H9 (cell line): ENCODE measurements at regions not wholly inside any gene's neighbourhood (a gene's known extent, or its start where the extent isn't known, plus 50 kb on each side); places are given as distances from the start of the nearest gene placed in this dataset.

Source experiments
- DNase-seq: peaks from one replicate; pipeline ENCODE4 v3.0.0-alpha.2; 2017
- H2AFZ ChIP-seq: one replicate; pipeline ENCODE4 v1.6.1; 2013; ENCODE audit warnings: mild to moderate bottlenecking, low read length, control low read depth, moderate library complexity
- H2AK5ac ChIP-seq: 2 replicates; pipeline ENCODE4 v1.6.1; 2013; ENCODE audit warnings: low read length, control low read depth, mixed read lengths; ENCODE audit not compliant: insufficient read length
- H2BK120ac ChIP-seq: one replicate; pipeline ENCODE4 v1.6.1; 2013; ENCODE audit warnings: low read depth, mild to moderate bottlenecking, low read length, control low read depth, inconsistent platforms; ENCODE audit not compliant: poor library complexity, severe bottlenecking
- H2BK12ac ChIP-seq: 2 replicates; pipeline ENCODE4 v1.6.1; 2013; ENCODE audit warnings: low read length, control low read depth, mixed read lengths, low read depth; ENCODE audit not compliant: insufficient read length
- H2BK15ac ChIP-seq: 2 replicates; pipeline ENCODE4 v1.6.1; 2013; ENCODE audit warnings: low read depth, low read length, control low read depth
- H2BK20ac ChIP-seq: one replicate; pipeline ENCODE4 v1.6.1; 2013; ENCODE audit warnings: low read depth, mild to moderate bottlenecking, low read length, control low read depth, inconsistent platforms; ENCODE audit not compliant: poor library complexity, severe bottlenecking
- H2BK5ac ChIP-seq: 2 replicates; pipeline ENCODE4 v1.6.1; 2013; ENCODE audit warnings: low read length, control low read depth, mixed read lengths; ENCODE audit not compliant: insufficient read length
- H3K14ac ChIP-seq: 2 replicates; pipeline ENCODE4 v1.6.1; 2013; ENCODE audit warnings: low read length, control low read depth; ENCODE audit not compliant: insufficient read depth
- H3K18ac ChIP-seq: 2 replicates; pipeline ENCODE4 v1.6.1; 2013; ENCODE audit warnings: low read depth, mild to moderate bottlenecking, mixed read lengths, low read length, control low read depth; ENCODE audit not compliant: insufficient read length
- H3K23ac ChIP-seq: 2 replicates; pipeline ENCODE4 v1.6.1; 2013; ENCODE audit warnings: low read length, control low read depth, mixed read lengths, low read depth; ENCODE audit not compliant: insufficient read length
- H3K23me2 ChIP-seq: 2 replicates; pipeline ENCODE4 v1.6.1; 2013; ENCODE audit warnings: low read depth, mild to moderate bottlenecking, mixed read lengths, low read length, control low read depth; ENCODE audit not compliant: insufficient read length, poor library complexity, severe bottlenecking
- H3K27ac ChIP-seq: 2 replicates; pipeline ENCODE4 v1.5.1; 2013; ENCODE audit warnings: low read length, control low read depth, mixed read lengths, low read depth; ENCODE audit not compliant: insufficient read length
- H3K27me3 ChIP-seq: 2 replicates; pipeline ENCODE4 v1.6.1; 2013; ENCODE audit warnings: low read length, control low read depth, inconsistent platforms; ENCODE audit not compliant: insufficient read depth
- H3K4ac ChIP-seq: 2 replicates; pipeline ENCODE4 v1.6.1; 2013; ENCODE audit warnings: low read depth, mild to moderate bottlenecking, control low read depth, inconsistent platforms, low read length, moderate library complexity
- H3K4me1 ChIP-seq: 2 replicates; pipeline ENCODE4 v1.6.1; 2013; ENCODE audit warnings: low read length, control low read depth, inconsistent platforms; ENCODE audit not compliant: insufficient read depth
- H3K4me2 ChIP-seq: 2 replicates; pipeline ENCODE4 v1.6.1; 2013; ENCODE audit warnings: low read length, control low read depth, mixed read lengths; ENCODE audit not compliant: insufficient read length, insufficient read depth
- H3K56ac ChIP-seq: 2 replicates; pipeline ENCODE4 v1.6.1; 2013; ENCODE audit warnings: low read depth, mild to moderate bottlenecking, mixed read lengths, low read length, control low read depth; ENCODE audit not compliant: insufficient read length
- H3K79me1 ChIP-seq: 2 replicates; pipeline ENCODE4 v1.6.1; 2013; ENCODE audit warnings: low read depth, mild to moderate bottlenecking, moderate library complexity, low read length, control low read depth, inconsistent platforms; ENCODE audit not compliant: insufficient read depth, poor library complexity, severe bottlenecking
- H3K79me2 ChIP-seq: 2 replicates; pipeline ENCODE4 v1.6.1; 2013; ENCODE audit warnings: low read length, control low read depth, inconsistent platforms; ENCODE audit not compliant: insufficient read depth
- H3K9ac ChIP-seq: 2 replicates; pipeline ENCODE4 v1.6.1; 2013; ENCODE audit warnings: low read length, control low read depth, mixed read lengths; ENCODE audit not compliant: insufficient read length; ENCODE audit errors: extremely low read depth
- H3K9me3 ChIP-seq: one replicate; pipeline ENCODE4 v1.6.1; 2013; ENCODE audit warnings: low read depth, low read length, inconsistent platforms; ENCODE audit not compliant: control insufficient read depth
- H3T11ph ChIP-seq: one replicate; pipeline ENCODE4 v1.6.1; 2013; ENCODE audit warnings: mild to moderate bottlenecking, low read length, control low read depth, inconsistent platforms
- H4K20me1 ChIP-seq: one replicate; pipeline ENCODE4 v1.6.1; 2013; ENCODE audit not compliant: control insufficient read depth, insufficient read length, insufficient read depth
- H4K5ac ChIP-seq: 2 replicates; pipeline ENCODE4 v1.6.1; 2013; ENCODE audit warnings: low read depth, mild to moderate bottlenecking, mixed read lengths, low read length, control low read depth; ENCODE audit not compliant: insufficient read length
- H4K8ac ChIP-seq: replicated peaks from 2 replicates; pipeline ENCODE4 v1.6.1; 2013; ENCODE audit warnings: low read length, control low read depth, mixed read lengths, low read depth; ENCODE audit not compliant: insufficient read length
- H4K91ac ChIP-seq: 2 replicates; pipeline ENCODE4 v1.6.1; 2013; ENCODE audit warnings: low read depth, mild to moderate bottlenecking, moderate library complexity, mixed read lengths, low read length, control low read depth; ENCODE audit not compliant: insufficient read length
- H3K27ac Mint-ChIP-seq, 3 experiments: 2 replicates in 2 of 3; 3 replicates in 1 of 3; pipeline ENCODE4 v1.8.0; 2020 to 2021; ENCODE audit warnings: mixed read lengths in 3 of 3, mild to moderate bottlenecking in 1 of 3, moderate library complexity in 1 of 3
- H3K27me3 Mint-ChIP-seq: 2 replicates; pipeline ENCODE4 v1.8.0; 2021; ENCODE audit warnings: low read depth, mild to moderate bottlenecking, moderate library complexity, mixed read lengths
- H3K36me3 Mint-ChIP-seq, 3 experiments: 2 replicates in 2 of 3; 3 replicates in 1 of 3; pipeline ENCODE4 v1.8.0; 2020 to 2021; ENCODE audit warnings: low read depth in 3 of 3, mixed read lengths in 3 of 3; ENCODE audit not compliant: insufficient read depth in 1 of 3
- H3K4me1 Mint-ChIP-seq, 2 experiments: 2 replicates each; pipeline ENCODE4 v1.8.0; 2020; ENCODE audit warnings: mixed read lengths in 2 of 2
- H3K4me3 Mint-ChIP-seq, 2 experiments: 2 replicates in 1 of 2; 3 replicates in 1 of 2; pipeline ENCODE4 v1.8.0; 2020 to 2021; ENCODE audit warnings: mild to moderate bottlenecking in 2 of 2, mixed read lengths in 2 of 2, moderate library complexity in 1 of 2
- H3K9me3 Mint-ChIP-seq, 2 experiments: 2 replicates in 1 of 2; 3 replicates in 1 of 2; pipeline ENCODE4 v1.8.0; 2020; ENCODE audit warnings: mild to moderate bottlenecking in 2 of 2, mixed read lengths in 2 of 2, moderate library complexity in 1 of 2
- WGBS: extraction: QIAGEN DNeasy Blood & Tissue Kit; methylation state at CpG from one replicate; pipeline ENCODE4 v1.1.7; 2013; ENCODE audit warnings: missing lambda C conversion rate, low lambda C conversion rate, mixed read lengths; ENCODE audit not compliant: insufficient read length; ENCODE audit errors: extremely low coverage; 5-methylcytosine and 5-hydroxymethylcytosine counted together
- TF ChIP-seq, protein P1 (sequence below): fragments of 200-600 bp; sonication (generic); conservative IDR thresholded peaks from 3 replicates; pipeline ENCODE4 v1.8.0; 2021; ENCODE audit warnings: antibody characterized with exemption, mild to moderate bottlenecking

DNA sequence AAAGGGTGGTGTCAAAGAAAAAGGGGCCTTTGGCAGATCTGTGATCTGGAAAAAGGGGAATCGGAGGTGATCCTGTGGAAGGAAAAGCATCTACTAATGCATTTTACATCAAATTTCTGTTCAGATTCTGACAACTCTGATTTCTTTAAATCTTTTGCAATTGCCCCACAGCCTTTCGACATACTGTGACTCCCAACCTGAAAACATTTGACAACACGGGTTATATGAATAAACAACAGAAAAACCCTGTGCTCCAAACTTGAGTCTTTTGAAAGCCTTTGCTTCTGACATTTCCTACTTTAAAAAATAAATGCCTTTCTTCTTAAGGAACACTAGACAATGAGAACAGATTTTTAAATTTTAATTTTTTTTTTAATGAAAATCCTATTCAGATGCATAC is 231.9 kb upstream of the HMGA2 start:
- no peak overlapping the region for H2AK5ac ChIP-seq
- Mint-ChIP-seq H3K27me3 (no peaks in the 10 kb centered on the region), H3K4me1 (peaks cover 19 to 29% of the 10 kb centered on the region in 2 experiments), H3K36me3 (no peaks in the 10 kb centered on the region; a peak in 1 of 7 replicates), H3K27ac (no peak overlapping the region), H3K9me3 (no peaks in the 10 kb centered on the region), H3K4me3 (no peak overlapping the region)
- peaks cover 2% of the 10 kb centered on the region for H3K23me2 ChIP-seq
- TF ChIP-seq, protein P1, sequence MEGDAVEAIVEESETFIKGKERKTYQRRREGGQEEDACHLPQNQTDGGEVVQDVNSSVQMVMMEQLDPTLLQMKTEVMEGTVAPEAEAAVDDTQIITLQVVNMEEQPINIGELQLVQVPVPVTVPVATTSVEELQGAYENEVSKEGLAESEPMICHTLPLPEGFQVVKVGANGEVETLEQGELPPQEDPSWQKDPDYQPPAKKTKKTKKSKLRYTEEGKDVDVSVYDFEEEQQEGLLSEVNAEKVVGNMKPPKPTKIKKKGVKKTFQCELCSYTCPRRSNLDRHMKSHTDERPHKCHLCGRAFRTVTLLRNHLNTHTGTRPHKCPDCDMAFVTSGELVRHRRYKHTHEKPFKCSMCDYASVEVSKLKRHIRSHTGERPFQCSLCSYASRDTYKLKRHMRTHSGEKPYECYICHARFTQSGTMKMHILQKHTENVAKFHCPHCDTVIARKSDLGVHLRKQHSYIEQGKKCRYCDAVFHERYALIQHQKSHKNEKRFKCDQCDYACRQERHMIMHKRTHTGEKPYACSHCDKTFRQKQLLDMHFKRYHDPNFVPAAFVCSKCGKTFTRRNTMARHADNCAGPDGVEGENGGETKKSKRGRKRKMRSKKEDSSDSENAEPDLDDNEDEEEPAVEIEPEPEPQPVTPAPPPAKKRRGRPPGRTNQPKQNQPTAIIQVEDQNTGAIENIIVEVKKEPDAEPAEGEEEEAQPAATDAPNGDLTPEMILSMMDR = no peak
- DNase-seq = no peak
- H3K18ac ChIP-seq = no peak overlapping the region
- no peaks in the 10 kb centered on the region for H4K20me1 ChIP-seq
- H4K5ac ChIP-seq = no peak overlapping the region
- H3K4me1 ChIP-seq = peaks cover 6% of the 10 kb centered on the region; the same call in 1 of the 2 replicates
- H2AFZ ChIP-seq = no peak overlapping the region
- no peaks in the 10 kb centered on the region for H3K27me3 ChIP-seq
- no peak overlapping the region for H3K4me2 ChIP-seq
- no peak overlapping the region for H3K4ac ChIP-seq
- no peak overlapping the region for H4K91ac ChIP-seq
- H2BK120ac ChIP-seq = no peak overlapping the region
- H3K27ac ChIP-seq = no peak overlapping the region
- no peak overlapping the region for H2BK15ac ChIP-seq
- H3K9ac ChIP-seq = no peak overlapping the region
- H4K8ac ChIP-seq = no peak overlapping the region
- no peak overlapping the region for H2BK12ac ChIP-seq
- no peak overlapping the region for H2BK20ac ChIP-seq
- no peak overlapping the region for H3K56ac ChIP-seq
- no peak overlapping the region for H3K14ac ChIP-seq
- WGBS = no CpG with 5 or more reads among the region's 3 CpGs
- H3K23ac ChIP-seq = no peak overlapping the region
- H3K9me3 ChIP-seq = no peaks in the 10 kb centered on the region
- no peaks in the 10 kb centered on the region for H3K79me2 ChIP-seq
- no peak overlapping the region for H3T11ph ChIP-seq
- no peaks in the 10 kb centered on the region for H3K79me1 ChIP-seq
- no peak overlapping the region for H2BK5ac ChIP-seq
